OCI-LY3 (cell line): ENCODE measurements at regions not wholly inside any gene's neighbourhood (a gene's known extent, or its start where the extent isn't known, plus 50 kb on each side); places are given as distances from the start of the nearest gene placed in this dataset.

Experiments
- H2AFZ ChIP-seq: fragments of 200-600, 300-600 bp; shearing (Covaris generic); 2 replicates; pipeline ENCODE4 v1.6.0; 2014; ENCODE audit warnings: antibody characterized with exemption, low read depth, low read length
- H3K27ac ChIP-seq: fragments of 200-600, 300-600 bp; sonication (generic); 2 replicates; pipeline ENCODE4 v1.5.1; 2014; ENCODE audit warnings: mild to moderate bottlenecking, low read length, moderate library complexity, mixed read lengths
- H3K27me3 ChIP-seq: fragments of 200-600, 300-600 bp; sonication (generic); 2 replicates; pipeline ENCODE4 v1.6.1; 2014; ENCODE audit warnings: low read depth, low read length, mixed read lengths
- H3K36me3 ChIP-seq: fragments of 200-600, 300-600 bp; sonication (generic); replicated peaks from 2 replicates; pipeline ENCODE3; 2014; ENCODE audit warnings: low read depth, low read length, mixed read lengths
- H3K4me1 ChIP-seq: fragments of 300-600, 200-600 bp; sonication (generic); 2 replicates; pipeline ENCODE4 v1.6.1; 2014; ENCODE audit warnings: low read length, mixed read lengths
- H3K4me2 ChIP-seq: fragments of 200-600, 300-600 bp; sonication (generic); 2 replicates; pipeline ENCODE4 v1.6.1; 2014; ENCODE audit warnings: low read length, mixed read lengths
- H3K4me3 ChIP-seq: fragments of 300-600, 200-600 bp; sonication (generic); 2 replicates; pipeline ENCODE4 v1.5.1; 2014; ENCODE audit warnings: antibody characterized with exemption, mild to moderate bottlenecking, low read length, moderate library complexity
- H3K79me2 ChIP-seq: fragments of 300-600, 200-600 bp; shearing (Covaris generic); 2 replicates; pipeline ENCODE4 v1.6.1; 2014; ENCODE audit warnings: mild to moderate bottlenecking, low read length, mixed read lengths
- H3K9ac ChIP-seq: fragments of 300-600, 200-600 bp; shearing (Covaris generic); 2 replicates; pipeline ENCODE4 v1.6.0; 2014; ENCODE audit warnings: mild to moderate bottlenecking, low read length, moderate library complexity
- H3K9me3 ChIP-seq: fragments of 200-600, 300-600 bp; shearing (Covaris generic); 2 replicates; pipeline ENCODE4 v1.6.1; 2014; ENCODE audit warnings: low read length, mixed read lengths; ENCODE audit not compliant: insufficient read depth
- H4K20me1 ChIP-seq: fragments of 200-600, 300-600 bp; sonication (generic); 2 replicates; pipeline ENCODE4 v1.6.1; 2016; ENCODE audit warnings: low read length, mixed read lengths; ENCODE audit not compliant: insufficient read depth
- CTCF ChIP-seq: fragments of 200-600, 300-600 bp; sonication (generic); IDR thresholded peaks from 2 replicates; pipeline ENCODE4 v1.5.1; 2014; ENCODE audit warnings: antibody characterized with exemption, low read length, low read depth
- EZH2phosphoT487 ChIP-seq: fragments of 200-600 bp; shearing (Covaris generic); IDR thresholded peaks from 2 replicates; pipeline ENCODE4 v1.6.1; 2018; ENCODE audit warnings: antibody characterized with exemption, mixed run types, low read depth

- Histone ChIP-seq H3K4me3 (no peak overlapping the region), H3K27ac (no peak overlapping the region), H4K20me1 (no peaks in the 10 kb centered on the region), H3K36me3 (no peaks in the 10 kb centered on the region), H3K4me1 (no peaks in the 10 kb centered on the region), H3K79me2 (no peaks in the 10 kb centered on the region), H3K9me3 (no peaks in the 10 kb centered on the region), H3K27me3 (no peaks in the 10 kb centered on the region), H2AFZ (no peak overlapping the region), H3K9ac (no peak overlapping the region), H3K4me2 (no peak overlapping the region)
- TF ChIP-seq EZH2phosphoT487 = no peak
- no peak for TF ChIP-seq CTCF
Observed at GRCh38 chr10:78952686-78953085, 116.1 kb upstream of the ZMIZ1 start.

- H3K4me3 ChIP-seq = no peak overlapping the region
- no peaks in the 10 kb centered on the region for H3K9me3 ChIP-seq
- TF ChIP-seq CTCF (no peak), EZH2phosphoT487 (no peak)
- H4K20me1 ChIP-seq = no peaks in the 10 kb centered on the region
- H3K27ac ChIP-seq = no peak overlapping the region
- no peak overlapping the region for H3K4me2 ChIP-seq
- H2AFZ ChIP-seq = no peak overlapping the region
- H3K36me3 ChIP-seq = no peaks in the 10 kb centered on the region
- no peak overlapping the region for H3K9ac ChIP-seq
- no peaks in the 10 kb centered on the region for H3K4me1 ChIP-seq
- H3K27me3 ChIP-seq = no peaks in the 10 kb centered on the region
- H3K79me2 ChIP-seq = no peaks in the 10 kb centered on the region
Observed at GRCh38 chr10:78953113-78953798, 115.5 kb upstream of the ZMIZ1 start.

- Histone ChIP-seq H3K4me3 (no peak overlapping the region), H4K20me1 (no peaks in the 10 kb centered on the region), H3K9ac (no peak overlapping the region), H3K4me2 (no peak overlapping the region), H3K27me3 (no peaks in the 10 kb centered on the region), H2AFZ (no peak overlapping the region), H3K27ac (no peak overlapping the region), H3K9me3 (no peaks in the 10 kb centered on the region), H3K36me3 (no peaks in the 10 kb centered on the region), H3K4me1 (no peaks in the 10 kb centered on the region), H3K79me2 (no peaks in the 10 kb centered on the region)
- TF ChIP-seq CTCF (no peak), EZH2phosphoT487 (no peak)
Observed at GRCh38 chr10:78953799-78954297, 114.9 kb upstream of the ZMIZ1 start.

DNA sequence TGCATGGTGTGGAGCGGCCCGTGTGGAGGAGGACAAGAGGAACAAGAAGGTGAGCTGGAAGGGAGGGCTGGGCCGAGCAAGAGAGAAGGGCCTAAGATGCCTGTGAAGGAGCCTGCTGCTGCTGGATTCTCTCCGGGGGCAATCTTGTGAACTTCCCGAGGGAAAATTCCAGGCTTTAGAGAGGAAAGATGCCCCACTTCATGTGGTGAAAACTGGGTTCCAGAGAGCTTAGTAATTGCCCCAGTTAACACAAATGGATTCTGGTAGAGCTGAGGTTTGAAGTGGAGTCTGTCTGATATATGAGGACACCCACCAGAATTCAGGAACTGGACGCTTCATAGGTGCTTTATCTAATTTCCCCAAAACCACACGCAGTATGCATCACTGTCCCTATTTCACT is 114.1 kb upstream of the ZMIZ1 start:
- Histone ChIP-seq H2AFZ (no peak overlapping the region), H3K4me2 (no peak overlapping the region), H3K79me2 (no peaks in the 10 kb centered on the region), H3K4me3 (no peak overlapping the region), H3K27ac (no peak overlapping the region), H4K20me1 (no peaks in the 10 kb centered on the region), H3K9me3 (no peaks in the 10 kb centered on the region), H3K9ac (no peak overlapping the region), H3K36me3 (no peaks in the 10 kb centered on the region), H3K4me1 (no peaks in the 10 kb centered on the region), H3K27me3 (no peaks in the 10 kb centered on the region)
- no peak for TF ChIP-seq EZH2phosphoT487
- no peak for TF ChIP-seq CTCF
